GM12872 (cell line): ENCODE measurements at regions not wholly inside any gene's neighbourhood (a gene's known extent, or its start where the extent isn't known, plus 50 kb on each side); places are given as distances from the start of the nearest gene placed in this dataset.

ENCODE experiments used
- TF ChIP-seq, protein P1 (sequence below): IDR thresholded peaks from 3 replicates; pipeline ENCODE4 v1.5.1; 2011; ENCODE audit warnings: low read depth, mild to moderate bottlenecking, low read length, moderate library complexity; ENCODE audit not compliant: insufficient read depth

DNA sequence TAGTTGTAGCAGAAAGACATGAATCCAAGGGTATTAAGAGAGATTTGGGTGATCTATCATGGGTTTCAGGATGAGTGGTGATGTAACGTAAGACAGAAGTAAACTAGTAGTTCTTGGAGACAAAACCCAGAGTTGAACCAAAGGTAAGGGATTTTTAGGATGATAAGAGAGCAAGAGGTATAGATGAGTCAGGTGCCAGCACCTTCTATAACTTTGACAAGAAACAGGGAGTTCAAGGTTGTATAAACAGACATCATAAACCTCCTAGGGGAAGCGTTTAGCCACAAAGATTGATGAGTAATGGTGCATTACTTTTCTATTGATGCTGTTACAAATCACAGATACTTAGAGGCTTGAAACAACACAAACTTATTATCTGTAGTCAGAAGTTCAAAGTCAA, 447.3 kb upstream of the ARHGEF26 start:
- TF ChIP-seq, protein P1, sequence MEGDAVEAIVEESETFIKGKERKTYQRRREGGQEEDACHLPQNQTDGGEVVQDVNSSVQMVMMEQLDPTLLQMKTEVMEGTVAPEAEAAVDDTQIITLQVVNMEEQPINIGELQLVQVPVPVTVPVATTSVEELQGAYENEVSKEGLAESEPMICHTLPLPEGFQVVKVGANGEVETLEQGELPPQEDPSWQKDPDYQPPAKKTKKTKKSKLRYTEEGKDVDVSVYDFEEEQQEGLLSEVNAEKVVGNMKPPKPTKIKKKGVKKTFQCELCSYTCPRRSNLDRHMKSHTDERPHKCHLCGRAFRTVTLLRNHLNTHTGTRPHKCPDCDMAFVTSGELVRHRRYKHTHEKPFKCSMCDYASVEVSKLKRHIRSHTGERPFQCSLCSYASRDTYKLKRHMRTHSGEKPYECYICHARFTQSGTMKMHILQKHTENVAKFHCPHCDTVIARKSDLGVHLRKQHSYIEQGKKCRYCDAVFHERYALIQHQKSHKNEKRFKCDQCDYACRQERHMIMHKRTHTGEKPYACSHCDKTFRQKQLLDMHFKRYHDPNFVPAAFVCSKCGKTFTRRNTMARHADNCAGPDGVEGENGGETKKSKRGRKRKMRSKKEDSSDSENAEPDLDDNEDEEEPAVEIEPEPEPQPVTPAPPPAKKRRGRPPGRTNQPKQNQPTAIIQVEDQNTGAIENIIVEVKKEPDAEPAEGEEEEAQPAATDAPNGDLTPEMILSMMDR: no peak

GRCh38 chr3:153679714-153680113, 441.5 kb upstream of the ARHGEF26 start:
- TF ChIP-seq, protein P1: no peak

DNA sequence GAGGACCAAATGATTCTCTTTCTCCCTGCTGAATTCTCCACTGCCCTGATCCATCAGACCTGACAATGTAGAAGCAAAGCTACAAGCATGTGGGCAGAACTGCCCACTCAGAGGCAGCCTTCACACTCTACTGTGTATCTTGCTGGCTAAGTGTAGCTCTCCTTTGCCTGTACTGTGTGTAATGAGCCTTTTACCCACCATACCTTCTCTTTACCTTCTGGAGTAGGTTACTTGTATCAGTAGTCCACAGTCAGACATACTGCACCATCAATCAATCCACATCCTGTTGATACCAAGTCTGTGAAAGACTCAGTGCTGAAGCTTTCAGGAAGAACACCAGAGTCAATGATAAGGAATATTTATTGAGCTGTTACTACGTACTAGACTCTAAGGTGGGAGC, 440.7 kb upstream of the ARHGEF26 start:
- TF ChIP-seq, protein P1: no peak

DNA sequence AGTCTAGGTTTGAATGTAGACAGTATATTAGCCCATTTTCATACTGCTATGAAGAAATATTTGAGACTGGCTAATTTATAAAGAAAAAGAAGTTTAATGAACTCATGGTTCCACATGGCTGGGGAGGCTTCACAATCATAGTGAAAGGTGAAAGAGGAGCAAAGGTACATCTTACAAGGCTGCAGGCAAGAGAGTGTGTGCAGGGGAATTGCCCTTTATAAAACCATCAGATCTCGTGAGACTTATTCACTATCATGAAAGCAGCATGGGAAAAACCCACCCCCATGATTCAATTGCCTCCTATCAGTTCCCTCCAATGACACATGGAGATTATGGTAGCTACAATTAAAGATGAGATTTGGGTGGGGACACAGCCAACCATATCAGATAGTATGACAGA, 440.1 kb upstream of the ARHGEF26 start:
- TF ChIP-seq, protein P1: no peak

DNA sequence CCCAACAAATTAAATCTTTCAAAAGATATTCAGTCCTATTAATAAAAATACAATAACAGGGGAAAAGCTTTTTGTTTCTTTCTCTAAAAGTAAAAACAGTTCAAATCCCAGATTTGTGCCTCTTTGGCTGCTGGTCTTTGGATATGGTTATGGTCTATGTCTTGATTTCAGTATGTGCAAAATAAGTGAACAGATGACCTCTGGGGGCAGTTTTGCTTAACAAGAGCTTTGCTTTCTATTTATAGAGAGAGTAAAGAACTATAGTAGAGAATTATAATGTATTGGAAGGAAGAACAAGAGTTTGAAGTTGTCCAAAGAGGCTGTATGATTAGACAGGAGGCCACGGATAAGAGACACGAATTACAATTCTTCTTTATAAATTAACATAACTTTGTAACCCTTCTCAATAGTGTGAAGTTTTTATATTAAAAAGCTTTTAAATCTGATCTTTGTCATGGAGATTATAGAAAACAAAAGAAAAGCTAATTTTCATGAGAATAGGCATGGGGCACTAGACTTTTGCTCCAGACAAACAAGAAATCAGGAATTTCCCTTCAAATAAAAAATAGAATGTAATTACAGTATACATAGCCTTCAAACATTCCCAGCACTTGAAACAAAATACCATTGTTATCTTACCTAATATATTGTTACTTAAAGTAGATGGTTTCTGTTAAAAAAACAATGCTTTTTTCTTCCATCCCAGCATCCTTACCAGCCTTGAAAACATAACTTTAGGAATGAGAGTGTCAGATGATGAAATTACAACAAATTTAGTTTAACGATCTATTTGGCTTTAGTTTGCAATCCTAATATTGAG, 432.7 kb upstream of the ARHGEF26 start:
- TF ChIP-seq, protein P1: no peak

- TF ChIP-seq, protein P1: no peak
Observed at GRCh38 chr3:153693207-153693606, 428.0 kb upstream of the ARHGEF26 start.

- TF ChIP-seq, protein P1: no peak
Observed at GRCh38 chr3:153702106-153702505, 419.1 kb upstream of the ARHGEF26 start.
